ENCODE measurements at regions not wholly inside any gene's neighbourhood (a gene's known extent, or its start where the extent isn't known, plus 50 kb on each side); places are given as distances from the start of the nearest gene placed in this dataset.

- Histone ChIP-seq H3K9me1 (ENCODE audit: insufficient read depth, low read length) (no peaks in the 10 kb centered on the region), H3K4me2 (ENCODE audit: low read depth, low read length) (no peak overlapping the region), H3K27me3 (ENCODE audit: control insufficient read depth, insufficient read depth, low read length) (no peaks in the 10 kb centered on the region), H3K14ac (replicated peaks; ENCODE audit: low read depth, low read length) (no peak overlapping the region), H2AFZ (replicated peaks; ENCODE audit: low read length, poor library complexity) (no peak overlapping the region), H2AK9ac (replicated peaks; ENCODE audit: low read depth, low read length, poor library complexity) (no peak overlapping the region), H3K23ac (ENCODE audit: low read depth, low read length) (no peak overlapping the region), H3K4me1 (ENCODE audit: control insufficient read depth, insufficient read depth, low read length) (no peaks in the 10 kb centered on the region), H3K36me3 (ENCODE audit: control insufficient read depth, insufficient read depth, low read length) (no peaks in the 10 kb centered on the region), H4K8ac (ENCODE audit: low read depth in 2 of 2, low read length in 2 of 2) (no peak overlapping the region), H2BK20ac (ENCODE audit: low read depth, low read length) (no peak overlapping the region), H3K27ac (ENCODE audit: insufficient read depth, low read length) (no peak overlapping the region), H3K56ac (ENCODE audit: extremely low read depth, insufficient read depth, low read length) (no peak overlapping the region), H2BK15ac (ENCODE audit: low read depth, low read length) (no peak overlapping the region), H3K4ac (ENCODE audit: low read depth, low read length) (no peak overlapping the region), H4K20me1 (ENCODE audit: insufficient read depth, low read length) (no peaks in the 10 kb centered on the region), H4K91ac (ENCODE audit: insufficient read depth, low read depth, low read length) (no peak overlapping the region), H3K4me3 (ENCODE audit: insufficient read depth, low read depth, low read length) (no peak overlapping the region), H3K79me1 (ENCODE audit: low read depth in 1 of 2, low read length in 2 of 2) (no peaks in the 10 kb centered on the region), H3K9me3 (ENCODE audit: control insufficient read depth, insufficient read depth, low read length) (peaks cover 5% of the 10 kb centered on the region), H2AK5ac (ENCODE audit: low read depth, low read length) (no peak overlapping the region), H3K9ac (ENCODE audit: low read depth, low read length) (no peak overlapping the region), H3K18ac (ENCODE audit: low read depth, low read length) (no peak overlapping the region), H2BK120ac (ENCODE audit: low read depth, low read length) (no peak overlapping the region), H4K5ac (ENCODE audit: low read depth, low read length) (no peak overlapping the region), H2BK5ac (ENCODE audit: low read depth, low read length, poor library complexity, severe bottlenecking) (no peak overlapping the region)
- ATAC-seq (ENCODE audit: low read depth) (no peak), DNase-seq (no peak)
- TF ChIP-seq USF2 (IDR thresholded peaks at IDR 0.05; ENCODE audit: low read depth, low read length) (no peak), RCOR1 (IDR thresholded peaks at IDR 0.05; ENCODE audit: insufficient replicate concordance, low read length) (no peak), BHLHE40 (IDR thresholded peaks at IDR 0.05; ENCODE audit: low read depth, low read length) (no peak), CEBPB (IDR thresholded peaks at IDR 0.05; ENCODE audit: low read depth, low read length) (no peak), SMC3 (IDR thresholded peaks at IDR 0.05; ENCODE audit: low read depth, low read length) (no peak), MAZ (IDR thresholded peaks at IDR 0.05; ENCODE audit: borderline replicate concordance, low read depth, low read length) (no peak), RFX5 (IDR thresholded peaks at IDR 0.05; ENCODE audit: low read depth, low read length) (no peak), POLR2A (IDR thresholded peaks at IDR 0.05; ENCODE audit: low read depth, low read length) (no peak)
- intact Hi-C loops (cut with micrococcal nuclease), result no loop called here
- CTCF ChIA-PET, result no interaction called here
- in situ Hi-C loops (cut with MboI; ENCODE audit: low sequenced_read_pairs), result no loop called here
- no TSS peak for BruUV-seq (replicated peaks)
- dilution Hi-C loops (cut with HindIII; ENCODE audit: low sequenced_read_pairs, unreplicated experiment), result no loop called here
- 42% methylated on average over 6 of the region's 12 CpGs; no CpG with 5 or more reads in 1 of the 2 experiments for WGBS, 2 experiments (ENCODE audit: extremely low coverage in 2 of 2, insufficient read length in 1 of 2)
- POLR2A ChIA-PET (ENCODE audit: unreplicated experiment), result no interaction called here
Observed at GRCh38 chr2:78779761-78780160, 245.7 kb upstream of the REG3G start.

All from IMR-90 (cell line).